ENCODE measurements at regions not wholly inside any gene's neighbourhood (a gene's known extent, or its start where the extent isn't known, plus 50 kb on each side); places are given as distances from the start of the nearest gene placed in this dataset.

DNA sequence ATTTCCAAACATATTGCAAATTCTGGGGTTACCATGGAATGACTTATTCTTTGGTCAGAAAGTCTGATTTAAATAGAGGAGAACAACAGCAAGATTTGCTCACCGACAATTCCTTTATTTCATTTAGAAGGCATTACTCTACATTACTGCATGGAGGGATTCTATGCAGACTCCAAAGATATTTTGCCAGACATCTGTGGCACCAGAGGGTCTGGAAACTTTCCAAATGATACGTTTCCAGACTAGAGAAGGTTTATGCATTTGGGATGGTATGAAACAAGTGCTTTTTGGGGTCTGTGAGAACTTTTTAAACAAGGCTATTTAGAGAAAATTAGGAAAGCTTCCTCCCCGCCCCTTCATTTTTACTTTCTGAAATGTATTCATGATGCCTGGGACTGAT, 125.3 kb downstream of the SAMD9 start:
- TF ChIP-seq, protein P1, sequence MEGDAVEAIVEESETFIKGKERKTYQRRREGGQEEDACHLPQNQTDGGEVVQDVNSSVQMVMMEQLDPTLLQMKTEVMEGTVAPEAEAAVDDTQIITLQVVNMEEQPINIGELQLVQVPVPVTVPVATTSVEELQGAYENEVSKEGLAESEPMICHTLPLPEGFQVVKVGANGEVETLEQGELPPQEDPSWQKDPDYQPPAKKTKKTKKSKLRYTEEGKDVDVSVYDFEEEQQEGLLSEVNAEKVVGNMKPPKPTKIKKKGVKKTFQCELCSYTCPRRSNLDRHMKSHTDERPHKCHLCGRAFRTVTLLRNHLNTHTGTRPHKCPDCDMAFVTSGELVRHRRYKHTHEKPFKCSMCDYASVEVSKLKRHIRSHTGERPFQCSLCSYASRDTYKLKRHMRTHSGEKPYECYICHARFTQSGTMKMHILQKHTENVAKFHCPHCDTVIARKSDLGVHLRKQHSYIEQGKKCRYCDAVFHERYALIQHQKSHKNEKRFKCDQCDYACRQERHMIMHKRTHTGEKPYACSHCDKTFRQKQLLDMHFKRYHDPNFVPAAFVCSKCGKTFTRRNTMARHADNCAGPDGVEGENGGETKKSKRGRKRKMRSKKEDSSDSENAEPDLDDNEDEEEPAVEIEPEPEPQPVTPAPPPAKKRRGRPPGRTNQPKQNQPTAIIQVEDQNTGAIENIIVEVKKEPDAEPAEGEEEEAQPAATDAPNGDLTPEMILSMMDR (conservative IDR thresholded peaks at IDR 0.05): no peak
- no peak for TF ChIP-seq ZFX (IDR thresholded peaks at IDR 0.05)
